GM19324 (cell line): ENCODE measurements at regions not wholly inside any gene's neighbourhood (a gene's known extent, or its start where the extent isn't known, plus 50 kb on each side); places are given as distances from the start of the nearest gene placed in this dataset.
"Not testable (repeated sequence)": the region's sequence is repeated elsewhere in the genome, so short reads cannot be mapped to it uniquely, and the experiment has no call there.

Experiments used
- ATAC-seq: cut with Tn5 transposase; IDR thresholded peaks from one replicate; pipeline ENCODE4 v1.9.1; 2021; ENCODE audit warnings: mild to moderate bottlenecking, moderate library complexity; ENCODE audit not compliant: unreplicated experiment, low FRiP score

DNA sequence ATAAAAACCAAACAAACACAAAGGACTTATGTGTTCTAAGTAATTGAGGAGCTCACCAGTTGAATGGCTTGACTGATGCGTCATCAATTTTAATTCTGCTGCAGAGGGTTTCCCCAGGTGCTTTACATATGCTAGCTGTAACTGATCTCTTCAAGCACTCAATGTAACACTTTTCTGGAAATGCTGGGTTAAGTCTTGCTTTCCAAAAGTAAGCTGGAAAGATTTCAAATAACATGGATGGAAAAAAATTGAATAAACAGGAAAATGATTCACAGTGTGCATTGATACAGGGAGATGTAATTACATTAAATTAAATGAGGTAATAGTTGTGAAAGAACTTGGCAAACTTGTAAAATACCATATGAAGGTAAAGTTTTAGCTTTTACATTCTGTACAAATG, 186.7 kb upstream of the WDFY3 start:
- ATAC-seq: no peak

DNA sequence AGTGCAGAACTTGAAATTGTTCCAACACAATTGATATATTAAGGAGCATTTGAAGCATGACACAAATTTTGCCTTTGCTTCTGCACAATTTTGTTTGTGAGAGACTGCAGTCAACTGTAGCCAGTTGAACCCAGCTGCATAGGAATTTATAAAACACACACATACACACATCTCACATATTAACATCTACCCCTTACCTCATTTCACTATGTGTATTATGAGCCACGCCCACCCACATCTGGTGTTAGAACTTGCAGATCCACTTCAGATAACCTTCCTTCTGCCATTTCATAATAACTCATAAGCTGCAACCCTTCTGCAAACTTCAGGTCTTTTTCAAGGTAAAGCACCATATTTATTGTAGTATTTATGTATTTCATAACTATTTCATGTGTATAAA, 188.1 kb upstream of the WDFY3 start:
- no peak for ATAC-seq

DNA sequence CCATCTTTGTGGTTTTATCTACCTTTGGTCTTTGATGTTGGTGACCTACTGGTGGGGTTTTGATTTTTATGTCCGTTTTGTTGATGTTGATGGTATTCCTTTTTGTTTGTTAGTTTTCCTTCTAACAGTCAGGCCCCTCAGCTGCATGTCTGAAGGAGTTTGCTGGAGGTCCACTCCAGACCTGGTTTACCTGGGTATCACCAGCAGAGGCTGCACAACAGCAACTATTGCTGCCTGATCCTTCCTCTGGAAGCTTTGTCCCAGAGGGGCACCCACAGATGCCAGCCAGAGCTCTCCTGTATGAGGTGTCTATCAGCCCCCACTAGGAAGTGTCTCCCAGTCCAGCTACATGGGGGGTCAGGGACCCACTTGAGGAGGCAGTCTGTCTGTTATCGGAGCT, 199.3 kb upstream of the WDFY3 start:
- no peak for ATAC-seq

DNA sequence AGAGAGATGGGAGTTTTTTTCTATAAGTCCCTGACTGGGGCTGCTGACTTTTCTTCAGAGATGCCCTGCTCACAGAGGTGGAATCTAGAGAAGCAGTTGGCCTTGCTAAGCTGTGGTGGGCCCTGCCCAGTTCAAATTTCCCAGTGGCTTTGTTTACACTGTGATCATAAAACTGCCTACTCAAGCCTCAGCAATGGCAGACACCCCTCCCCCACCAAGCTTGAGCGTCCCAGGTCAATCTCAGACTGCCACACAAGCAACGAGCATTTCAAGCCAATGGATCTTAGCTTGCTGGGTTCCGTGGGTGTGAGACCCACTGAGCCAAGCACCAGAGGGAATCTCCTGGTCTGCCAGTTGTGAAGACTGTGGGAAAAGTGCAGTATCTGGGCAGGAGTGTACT, 199.8 kb upstream of the WDFY3 start:
- no peak for ATAC-seq

DNA sequence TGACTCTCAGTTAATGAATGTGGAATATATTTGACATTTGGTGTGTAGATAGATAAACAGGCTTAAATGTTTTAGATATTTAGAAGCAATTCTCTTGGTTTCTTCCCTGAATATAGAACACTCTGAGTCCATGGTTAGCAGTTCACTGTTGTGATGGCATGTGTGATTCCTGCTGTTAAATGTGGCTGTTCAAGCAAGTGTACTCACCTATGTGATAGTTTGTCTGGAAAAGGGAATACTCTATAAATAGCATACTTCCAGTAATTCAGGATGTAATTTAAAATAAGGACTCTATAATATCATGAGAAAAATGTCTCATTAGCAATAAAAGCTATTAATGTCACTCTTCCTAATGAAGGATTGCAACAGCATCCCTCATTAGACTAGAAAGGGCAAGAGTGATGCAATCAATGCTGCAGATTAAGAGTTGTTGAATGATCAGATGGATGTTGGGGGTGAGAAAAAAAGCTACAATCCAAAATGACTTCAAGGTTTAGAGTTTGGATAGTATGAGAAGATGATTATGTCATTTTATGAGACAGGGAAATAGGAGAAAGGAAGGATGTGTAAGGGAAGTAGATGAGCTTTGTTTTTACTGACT, 201.8 kb upstream of the WDFY3 start:
- no peak for ATAC-seq

DNA sequence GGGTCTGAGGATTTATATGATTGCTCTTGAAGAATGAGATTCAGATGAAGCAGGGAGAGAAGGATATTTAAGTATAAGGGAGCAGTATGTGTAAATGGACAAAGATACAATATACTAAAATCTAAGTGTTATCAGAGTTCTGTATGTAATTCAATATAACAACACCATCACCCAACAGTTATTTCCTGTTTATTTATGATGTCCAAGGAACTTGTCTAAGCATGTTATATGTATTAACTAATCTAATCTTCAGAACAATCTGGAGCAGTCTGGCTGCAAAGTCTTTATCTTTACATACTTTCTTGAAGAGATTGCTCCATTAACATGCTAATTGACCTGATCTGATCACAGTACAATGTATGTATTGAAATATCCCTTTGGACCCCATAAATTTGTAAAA, 203.8 kb upstream of the WDFY3 start:
- no peak for ATAC-seq

DNA sequence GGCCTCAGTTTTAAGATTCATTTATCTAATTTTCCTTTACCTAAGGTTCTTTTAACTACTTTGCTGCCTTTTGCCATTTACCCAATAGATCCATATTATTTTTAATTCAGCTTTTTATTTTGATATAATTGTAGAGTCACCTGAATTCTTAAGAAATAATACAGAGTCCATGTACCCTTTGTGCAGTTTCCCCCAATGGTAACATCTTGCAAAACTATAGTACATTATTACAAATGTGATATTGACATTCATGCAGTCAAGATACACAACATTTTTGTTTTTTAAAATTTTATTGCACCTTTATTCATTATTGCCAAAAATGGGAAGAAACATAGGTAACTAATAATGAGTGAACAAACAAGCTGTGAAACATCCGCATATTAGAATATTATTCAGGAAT, 208.7 kb upstream of the WDFY3 start:
- ATAC-seq: no peak

DNA sequence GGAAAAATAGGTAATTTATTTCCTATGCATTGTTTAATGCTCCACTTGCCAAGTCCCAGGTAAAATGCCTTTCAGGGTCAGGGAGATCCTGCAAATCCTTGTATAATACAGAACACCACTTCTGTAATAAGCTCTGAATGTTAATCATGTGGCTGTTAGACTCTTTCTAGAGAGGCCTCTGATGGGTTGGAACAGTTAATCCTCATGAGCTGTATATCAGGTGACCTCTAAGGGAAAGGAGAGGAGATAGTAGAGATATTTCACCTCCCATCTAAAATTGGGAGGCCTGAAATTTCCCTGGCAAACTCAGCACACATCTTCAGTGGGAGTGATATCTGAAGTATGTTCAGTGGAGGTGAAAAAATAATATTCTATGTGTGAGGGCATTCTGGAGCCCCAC, 210.6 kb upstream of the WDFY3 start:
- no peak for ATAC-seq

DNA sequence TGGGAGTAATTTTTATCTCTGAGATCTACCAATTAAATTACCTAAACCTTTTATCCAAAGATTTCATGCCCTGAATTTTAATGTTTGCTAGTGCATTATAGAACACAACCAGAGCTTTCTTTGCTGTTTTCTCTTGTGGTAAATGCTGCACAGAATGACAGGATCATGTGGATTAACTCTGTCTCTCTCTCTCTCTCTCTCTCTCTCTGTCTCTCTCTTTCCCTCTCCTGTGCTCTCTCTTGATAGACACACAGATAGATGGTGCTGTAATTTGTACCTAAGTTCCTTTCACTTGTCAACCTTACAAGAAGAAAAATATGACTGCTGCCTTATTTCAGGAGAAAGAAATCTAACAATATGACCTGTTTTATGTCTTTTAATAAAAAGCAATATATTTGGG, 211.2 kb upstream of the WDFY3 start:
- no peak for ATAC-seq

DNA sequence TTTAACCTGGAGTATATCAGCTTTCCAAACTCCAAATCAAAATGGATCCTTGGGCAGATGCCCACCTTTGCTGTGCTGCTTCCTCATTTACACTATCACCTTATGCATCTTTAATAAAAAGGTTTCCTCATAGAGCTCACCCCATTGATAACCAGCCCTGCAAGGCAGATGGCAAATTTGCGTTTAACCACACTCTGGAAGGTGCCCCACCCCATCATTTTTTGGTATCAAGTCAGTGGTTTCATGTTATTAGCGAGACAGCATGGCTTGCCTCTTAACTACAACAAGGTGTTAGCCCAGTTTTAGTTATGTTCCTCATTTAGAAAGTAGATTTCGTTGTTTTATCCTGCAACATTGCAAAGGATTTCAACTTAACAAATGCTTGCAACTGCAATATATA, 214.0 kb upstream of the WDFY3 start:
- ATAC-seq: no peak

DNA sequence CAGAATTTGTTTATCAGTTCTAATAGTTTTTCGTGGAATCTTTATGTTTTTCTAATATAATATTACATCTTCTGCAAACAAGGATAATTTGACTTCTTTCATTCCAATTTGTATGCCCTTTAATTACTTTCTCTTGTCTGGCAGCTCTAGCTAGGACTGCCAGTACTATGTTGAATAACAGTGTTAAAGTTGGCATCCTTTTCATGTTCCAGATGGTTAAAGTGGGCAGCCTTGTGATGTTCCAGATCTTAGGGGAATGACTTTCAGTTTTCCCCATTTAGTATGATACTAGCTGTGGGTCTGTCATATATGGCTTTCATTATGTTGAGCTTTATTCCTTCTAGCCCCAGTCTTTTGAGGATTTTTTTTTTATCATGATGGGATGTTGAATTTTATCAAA, 220.6 kb upstream of the WDFY3 start:
- ATAC-seq: no peak

DNA sequence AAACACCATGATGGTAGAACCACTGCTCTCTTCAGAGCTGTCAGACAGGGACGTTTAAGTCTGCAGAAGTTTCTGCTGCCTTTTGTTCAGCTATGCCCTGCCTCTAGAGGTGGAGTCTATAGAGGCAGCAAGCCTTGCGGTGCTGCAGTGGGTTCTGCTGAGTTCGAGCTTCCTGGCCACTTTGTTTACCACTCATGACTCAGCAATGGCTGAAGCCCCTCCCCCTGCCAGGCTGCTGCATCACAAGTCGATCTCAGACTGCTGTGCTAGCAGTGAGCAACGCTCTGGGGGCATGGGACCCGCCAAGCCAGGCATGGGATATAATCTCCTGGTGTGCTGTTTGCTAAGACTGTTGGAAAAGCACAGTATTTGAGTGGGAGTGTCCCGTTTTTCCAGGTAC, 229.5 kb upstream of the WDFY3 start:
- ATAC-seq: not testable (repeated sequence)

DNA sequence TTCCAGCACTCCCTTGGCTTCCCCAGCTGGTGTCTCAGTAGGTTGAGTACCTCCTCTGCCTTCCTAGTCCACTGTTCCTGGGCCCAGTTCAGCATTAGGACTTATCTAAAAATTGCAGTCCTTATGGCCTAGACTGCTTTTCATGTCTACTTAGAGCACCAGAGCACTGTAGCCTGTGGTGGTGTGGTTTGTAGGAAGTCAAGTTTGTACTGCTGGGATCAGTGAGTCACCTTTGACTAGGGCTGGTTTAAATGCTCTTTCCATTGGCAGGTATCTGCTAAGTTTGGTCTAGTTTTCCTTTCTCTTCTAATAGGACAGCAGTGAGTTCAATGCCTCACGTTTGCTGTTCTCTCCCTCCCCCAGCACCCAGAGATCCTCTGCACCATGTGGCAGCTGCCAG, 233.6 kb upstream of the WDFY3 start:
- no peak for ATAC-seq

DNA sequence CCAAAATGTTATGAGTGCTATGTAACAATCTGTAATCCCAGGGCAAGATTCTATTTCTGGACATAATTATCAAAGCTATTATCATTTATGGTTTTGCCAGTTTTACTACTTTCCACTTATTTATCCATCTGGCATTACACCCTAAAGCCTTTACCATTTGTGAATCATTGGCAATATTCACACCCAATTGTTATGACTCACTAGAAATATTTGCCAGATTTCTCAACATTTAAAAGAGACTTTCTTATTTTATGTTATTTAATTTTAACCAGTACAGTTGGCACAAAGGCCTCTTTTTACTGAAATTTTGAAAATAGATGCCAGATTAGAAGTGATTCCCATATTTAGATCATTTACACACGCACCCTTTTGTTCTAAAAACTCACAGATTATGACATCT, 242.7 kb upstream of the WDFY3 start:
- ATAC-seq: no peak

DNA sequence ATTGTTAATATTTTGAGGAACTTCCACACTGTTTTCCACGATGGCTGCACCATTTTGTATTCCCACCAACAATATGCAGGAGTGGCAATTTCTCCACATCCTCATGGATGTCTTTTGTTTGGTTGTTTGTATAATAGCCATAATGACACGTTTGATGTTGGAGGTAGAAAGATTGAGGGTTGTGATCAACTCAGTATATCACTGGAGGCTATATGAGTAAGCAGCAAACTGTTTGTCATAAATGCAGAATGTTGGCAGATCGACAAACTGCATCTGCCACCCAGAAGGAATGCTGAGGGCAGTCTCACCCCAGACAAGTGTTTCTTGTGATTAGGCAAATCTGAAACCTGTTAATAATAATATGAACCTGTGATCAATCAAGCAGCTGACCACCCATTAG, 243.9 kb upstream of the WDFY3 start:
- ATAC-seq: no peak

DNA sequence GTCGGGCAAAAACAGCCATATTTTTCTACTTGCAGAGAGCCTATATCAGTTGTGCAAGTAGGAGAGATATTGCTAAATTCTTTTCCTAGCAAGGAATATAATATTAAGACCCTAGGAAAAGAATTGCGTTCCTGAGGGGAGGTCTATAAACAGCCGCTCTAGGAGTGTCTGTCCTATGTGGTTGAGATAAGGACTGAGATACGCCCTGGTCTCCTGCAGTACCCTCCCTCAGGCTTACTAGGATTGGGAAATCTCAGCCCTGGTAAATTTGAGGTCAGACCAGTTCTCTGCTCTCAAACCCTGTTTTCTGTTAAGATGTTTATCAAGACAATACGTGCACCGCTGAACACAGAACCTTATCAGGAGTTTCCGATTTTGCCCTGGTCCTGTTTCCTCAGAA, 250.1 kb upstream of the WDFY3 start:
- ATAC-seq: not testable (repeated sequence)

DNA sequence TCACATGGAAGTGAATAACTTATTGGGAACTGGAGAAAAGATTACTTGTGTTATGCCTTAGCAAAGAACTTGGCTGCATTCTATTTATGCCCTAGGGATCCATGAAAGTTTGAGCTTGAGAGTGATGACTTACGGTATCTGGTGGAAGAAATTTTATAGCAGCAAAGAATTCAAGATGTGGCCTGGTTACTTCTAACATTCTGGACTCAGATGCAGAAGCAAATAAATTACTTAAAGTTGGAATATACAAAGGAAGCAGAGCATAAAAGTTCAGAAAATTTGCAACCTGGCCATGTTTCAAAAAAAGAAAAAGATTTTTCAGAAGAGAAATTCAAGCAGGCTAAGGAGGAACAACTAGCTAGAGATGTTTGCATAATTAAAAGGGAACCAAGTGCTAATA, 252.3 kb upstream of the WDFY3 start:
- no peak for ATAC-seq

DNA sequence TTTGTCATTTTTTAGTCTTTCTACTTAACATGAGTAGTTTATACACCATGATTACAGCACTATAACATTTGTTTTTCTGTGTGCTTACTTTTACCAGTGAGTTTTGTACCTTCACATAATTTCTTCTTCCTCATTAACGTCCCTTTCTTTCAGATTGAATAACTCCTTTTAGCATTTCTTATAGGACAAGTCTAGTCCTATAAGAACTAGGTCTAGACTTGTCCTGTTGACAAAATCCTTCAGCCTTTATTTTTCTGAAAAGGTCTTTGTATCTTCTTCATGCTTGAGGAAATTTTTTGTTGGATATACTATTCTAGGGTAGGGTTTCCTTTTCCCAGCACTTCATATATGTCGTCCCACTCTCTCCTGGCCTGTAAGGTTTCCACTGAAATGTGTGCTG, 253.3 kb upstream of the ARHGAP24 start:
- ATAC-seq: no peak

DNA sequence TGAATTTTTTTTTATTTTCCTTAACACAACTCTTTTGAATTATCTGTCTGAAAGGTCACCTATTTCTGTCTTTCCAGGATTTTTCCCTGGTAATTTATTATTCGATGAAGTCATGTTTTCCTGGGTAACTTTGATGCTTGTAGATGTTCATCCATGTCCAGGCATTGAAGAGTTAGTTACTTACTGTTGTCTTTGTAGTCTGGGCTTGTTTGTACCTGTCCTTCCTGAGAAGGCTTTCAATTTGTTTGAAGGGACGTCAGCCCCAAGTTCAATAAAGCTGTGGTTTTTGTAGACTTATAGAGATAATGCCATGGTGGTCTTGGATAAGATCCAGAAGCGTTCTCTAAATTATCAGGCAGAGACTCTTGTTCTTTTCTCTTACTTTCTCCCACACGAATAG, 252.4 kb upstream of the ARHGAP24 start:
- no peak for ATAC-seq

DNA sequence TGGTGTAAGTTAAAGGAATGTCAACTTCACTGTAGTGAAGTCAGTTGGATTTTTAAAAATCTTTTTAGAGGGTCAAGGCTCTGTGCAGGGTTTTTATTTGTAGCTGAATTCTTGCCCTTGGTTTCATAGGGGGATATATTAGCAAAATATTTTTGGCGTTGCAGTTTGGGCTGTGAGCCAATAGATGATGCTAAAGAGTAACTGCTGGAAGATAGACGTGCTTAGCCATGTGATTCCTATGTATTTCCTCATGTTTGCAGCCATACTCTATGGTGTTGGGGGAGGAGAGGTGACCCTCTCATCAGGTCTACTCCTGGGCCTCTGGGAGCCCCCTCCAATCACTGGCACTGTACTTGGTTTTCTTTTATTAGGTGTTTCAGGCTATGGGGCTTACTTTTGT, 246.7 kb upstream of the ARHGAP24 start:
- ATAC-seq: no peak

DNA sequence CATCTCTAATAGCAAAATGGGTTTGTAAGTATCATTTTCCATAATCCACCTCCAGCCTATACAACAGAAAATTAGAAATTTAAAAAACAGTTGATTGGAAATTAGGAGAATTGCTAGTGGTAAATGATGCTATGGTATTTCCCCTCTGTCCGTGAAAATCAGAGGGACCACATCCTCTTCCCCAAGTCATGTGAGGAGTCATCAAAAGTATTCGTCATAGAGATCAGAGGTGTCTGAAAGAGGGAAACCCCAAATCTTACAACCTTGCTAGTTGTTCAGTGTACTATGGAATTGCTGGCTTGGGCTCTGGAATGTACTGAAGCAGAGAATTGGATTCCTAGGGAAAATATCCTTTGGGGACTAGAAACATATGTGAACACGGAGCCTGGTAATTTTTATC, 241.4 kb upstream of the ARHGAP24 start:
- no peak for ATAC-seq

DNA sequence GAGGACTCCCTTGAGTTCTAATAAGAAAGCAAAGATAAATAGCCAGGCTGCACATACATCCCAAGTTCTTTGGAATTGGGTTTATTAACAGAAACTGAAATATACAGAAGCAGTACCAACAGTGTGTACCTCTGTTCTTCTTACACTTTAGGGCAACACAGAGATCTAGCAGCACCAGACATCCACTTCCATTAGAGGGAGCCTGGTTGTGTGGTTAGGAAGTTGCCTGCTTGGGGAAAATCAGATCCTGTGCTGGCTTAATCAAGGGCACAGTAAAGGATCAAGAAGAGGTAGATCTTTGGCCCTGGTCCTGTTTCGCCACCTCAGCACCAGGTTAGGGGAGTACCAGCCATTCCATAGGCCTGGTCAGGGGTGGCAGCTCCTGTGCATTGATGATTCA, 231.1 kb upstream of the ARHGAP24 start:
- no peak for ATAC-seq

DNA sequence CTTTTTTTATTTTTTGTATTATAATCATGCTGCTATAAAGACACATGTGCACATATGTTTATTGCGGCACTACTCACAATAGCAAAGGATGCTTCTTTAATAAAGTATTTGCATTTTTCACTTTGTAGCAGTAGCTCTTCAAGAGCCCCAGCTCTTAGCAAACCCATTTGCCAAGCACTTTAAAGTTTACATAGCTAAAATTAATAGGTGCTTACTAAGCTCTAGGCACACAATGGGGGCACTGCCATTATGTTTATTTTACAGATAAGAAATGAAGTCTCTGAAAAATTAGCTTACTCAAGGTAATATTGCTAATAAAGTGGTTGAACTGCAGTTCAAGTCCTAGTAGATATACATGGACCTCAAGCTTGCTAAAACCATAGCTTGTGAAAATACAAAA, 230.3 kb upstream of the ARHGAP24 start:
- ATAC-seq: no peak
